ENCODE measurements at regions not wholly inside any gene's neighbourhood (a gene's known extent, or its start where the extent isn't known, plus 50 kb on each side); places are given as distances from the start of the nearest gene placed in this dataset.
"Not testable (repeated sequence)": the region's sequence is repeated elsewhere in the genome, so short reads cannot be mapped to it uniquely, and the experiment has no call there.

DNA sequence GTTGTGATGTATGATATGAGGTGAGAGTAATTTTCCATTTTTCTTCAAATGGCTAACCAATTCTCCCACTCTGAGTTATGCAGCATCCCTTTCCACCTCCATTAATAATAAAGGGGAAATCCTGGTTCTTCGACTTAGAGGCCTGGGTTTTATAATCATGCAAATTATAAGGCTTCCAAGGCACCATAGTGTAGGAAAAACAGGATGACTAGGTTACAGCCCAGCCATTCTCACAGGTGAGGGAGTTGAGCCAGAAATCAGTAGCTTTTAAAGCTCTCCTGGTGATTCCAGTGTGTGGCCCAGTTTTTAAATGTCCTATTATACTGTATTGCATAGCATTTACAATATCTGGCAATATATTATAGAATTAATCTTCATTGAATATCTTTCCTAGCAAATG, 203.1 kb downstream of the ARHGEF9 start:
- no peak overlapping the region for H3K27ac Mint-ChIP-seq
- H3K27me3 Mint-ChIP-seq: peaks cover 0 to 5% of the 10 kb centered on the region in 2 donors
- no peak overlapping the region for H3K4me3 Mint-ChIP-seq
- ATAC-seq: no peak
- no peaks in the 10 kb centered on the region for H3K36me3 Mint-ChIP-seq
- no peak for DNase-seq (ENCODE audit: low spot score)
- H3K4me1 Mint-ChIP-seq (ENCODE audit: low read depth in 2 of 2): peaks cover 0 to 6% of the 10 kb centered on the region in 2 donors
- H3K9me3 Mint-ChIP-seq: no peaks in the 10 kb centered on the region

DNA sequence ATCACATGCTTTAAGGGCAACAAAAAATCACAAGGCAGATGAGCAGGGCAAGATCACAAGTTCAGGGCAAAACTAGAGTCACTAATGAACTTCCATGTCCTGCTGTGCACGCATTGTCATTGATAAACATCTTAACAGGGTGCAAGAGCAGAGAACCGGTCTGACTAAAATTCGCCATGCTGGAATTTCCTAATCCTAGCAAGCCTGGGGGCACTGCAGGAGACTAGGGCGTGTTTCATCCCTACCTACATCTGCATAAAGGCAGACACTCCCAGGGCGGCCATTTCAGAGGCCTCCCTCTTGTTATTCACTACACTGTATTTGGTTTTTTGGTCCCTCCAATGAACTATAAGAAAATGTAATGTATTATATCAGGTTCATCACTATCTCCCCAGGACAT, 203.6 kb downstream of the ARHGEF9 start:
- Mint-ChIP-seq H3K27ac (no peak overlapping the region), H3K9me3 (no peaks in the 10 kb centered on the region)
- ATAC-seq: no peak

DNA sequence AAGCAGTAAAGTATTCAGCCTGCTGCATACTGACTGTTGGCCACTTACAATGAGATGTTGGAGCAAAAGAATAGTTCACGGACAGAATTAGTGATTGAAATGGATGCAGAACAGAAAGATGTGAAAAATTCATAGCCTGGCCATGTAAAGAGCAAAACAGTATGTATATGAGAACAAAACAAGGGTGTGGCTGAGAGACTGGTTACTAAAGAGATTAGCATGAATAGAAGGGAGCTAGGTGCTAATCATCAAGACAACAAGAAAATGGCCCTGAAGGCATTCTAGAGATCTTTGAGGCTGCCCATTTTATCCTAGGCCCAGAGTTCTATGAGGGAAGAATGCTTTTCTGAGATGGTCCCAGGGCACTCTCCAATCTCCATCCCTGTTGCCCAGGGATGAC, 208.5 kb downstream of the ARHGEF9 start:
- H3K36me3 Mint-ChIP-seq: no peaks in the 10 kb centered on the region
- ATAC-seq (no peak), DNase-seq (ENCODE audit: low spot score) (no peak)
- H3K4me1 Mint-ChIP-seq (ENCODE audit: low read depth in 2 of 2): peaks cover 3 to 6% of the 10 kb centered on the region in 2 donors
- peaks cover 4% of the 10 kb centered on the region for H3K9me3 Mint-ChIP-seq
- no peak overlapping the region for H3K4me3 Mint-ChIP-seq
- H3K27ac Mint-ChIP-seq: no peak overlapping the region
- H3K27me3 Mint-ChIP-seq: peaks cover 0 to 6% of the 10 kb centered on the region in 2 donors

More for the DNA sequence above, 203.6 kb downstream of the ARHGEF9 start:
- DNase-seq (ENCODE audit: low spot score): no peak
- peaks cover 2 to 6% of the 10 kb centered on the region in 2 donors for H3K4me1 Mint-ChIP-seq (ENCODE audit: low read depth in 2 of 2)
- no peaks in the 10 kb centered on the region for H3K36me3 Mint-ChIP-seq
- no peak overlapping the region for H3K4me3 Mint-ChIP-seq
- peaks cover 0 to 6% of the 10 kb centered on the region in 2 donors for H3K27me3 Mint-ChIP-seq

DNA sequence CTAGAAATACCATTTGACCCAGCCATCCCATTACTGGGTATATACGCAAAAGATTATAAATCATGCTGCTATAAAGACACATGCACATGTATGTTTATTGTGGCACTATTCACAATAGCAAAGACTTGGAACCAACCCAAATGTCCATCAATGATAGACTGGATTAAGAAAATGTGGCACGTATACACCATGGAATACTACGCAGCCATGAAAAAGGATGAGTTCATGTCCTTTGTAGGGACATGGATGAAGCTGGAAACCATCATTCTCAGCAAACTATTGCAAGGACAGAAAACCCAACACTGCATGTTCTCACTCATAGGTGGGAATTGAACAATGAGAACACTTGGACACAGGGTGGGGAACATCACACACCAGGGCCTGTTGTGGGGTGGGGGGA, 209.3 kb downstream of the ARHGEF9 start:
- not testable (repeated sequence) for H3K9me3 Mint-ChIP-seq; ATAC-seq; H3K27me3 Mint-ChIP-seq; H3K4me1 Mint-ChIP-seq (ENCODE audit: low read depth in 2 of 2); H3K27ac Mint-ChIP-seq; H3K36me3 Mint-ChIP-seq; DNase-seq (ENCODE audit: low spot score); H3K4me3 Mint-ChIP-seq

DNA sequence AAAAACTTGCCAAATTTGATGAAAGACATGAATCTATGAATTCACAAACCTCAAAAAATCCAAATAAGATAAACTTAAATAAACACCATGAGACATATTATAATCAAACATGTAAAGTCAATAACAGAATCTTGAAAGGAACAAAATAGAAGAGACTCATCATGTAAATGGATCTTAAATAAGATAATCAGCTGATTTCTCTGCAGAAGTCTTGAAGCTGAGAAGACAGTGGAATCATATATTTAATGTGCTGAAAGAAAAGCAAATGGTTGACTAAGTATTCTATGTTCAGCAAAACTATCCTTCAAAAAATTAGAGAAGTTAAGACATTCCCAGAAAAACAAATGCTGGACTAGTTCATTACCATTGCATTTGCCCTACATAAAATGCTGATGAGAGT, 215.7 kb upstream of the SPIN4 start:
- Mint-ChIP-seq H3K4me1 (ENCODE audit: low read depth in 2 of 2) (no peaks in the 10 kb centered on the region), H3K27ac (no peak overlapping the region), H3K36me3 (peaks cover 19% of the 10 kb centered on the region), H3K9me3 (peaks cover 4% of the 10 kb centered on the region), H3K27me3 (peaks cover 0 to 14% of the 10 kb centered on the region in 2 donors), H3K4me3 (no peak overlapping the region)
- DNase-seq (ENCODE audit: low spot score) (no peak), ATAC-seq (no peak)

DNA sequence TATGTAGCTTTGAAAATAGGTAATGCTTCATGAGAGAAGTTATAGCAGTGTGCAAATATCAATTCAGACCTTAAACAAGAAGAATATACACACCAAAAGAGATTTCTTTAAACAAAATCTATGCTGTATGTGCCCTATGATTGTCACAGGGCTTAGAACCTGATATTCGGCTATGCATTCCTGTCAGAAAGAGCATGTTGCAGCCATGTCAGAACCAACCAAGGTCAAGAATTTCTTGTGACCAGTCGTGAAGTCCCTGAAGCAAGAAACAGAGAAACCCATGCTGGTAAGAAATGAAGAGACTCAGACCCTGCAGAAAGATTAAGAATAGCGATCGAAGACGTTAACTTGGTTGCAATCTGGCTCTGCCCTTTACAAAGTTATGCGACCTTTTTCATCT, 210.3 kb upstream of the SPIN4 start:
- ATAC-seq (no peak), DNase-seq (ENCODE audit: low spot score) (no peak)
- Mint-ChIP-seq H3K4me3 (peak overlapping the region; percentile 99), H3K36me3 (peaks cover 16% of the 10 kb centered on the region), H3K27ac (peak overlapping the region; percentile 81 to 95), H3K27me3 (peaks cover 0 to 4% of the 10 kb centered on the region in 2 donors), H3K4me1 (ENCODE audit: low read depth in 2 of 2) (peaks cover 11 to 20% of the 10 kb centered on the region in 2 donors), H3K9me3 (peaks cover under 1% of the 10 kb centered on the region)

DNA sequence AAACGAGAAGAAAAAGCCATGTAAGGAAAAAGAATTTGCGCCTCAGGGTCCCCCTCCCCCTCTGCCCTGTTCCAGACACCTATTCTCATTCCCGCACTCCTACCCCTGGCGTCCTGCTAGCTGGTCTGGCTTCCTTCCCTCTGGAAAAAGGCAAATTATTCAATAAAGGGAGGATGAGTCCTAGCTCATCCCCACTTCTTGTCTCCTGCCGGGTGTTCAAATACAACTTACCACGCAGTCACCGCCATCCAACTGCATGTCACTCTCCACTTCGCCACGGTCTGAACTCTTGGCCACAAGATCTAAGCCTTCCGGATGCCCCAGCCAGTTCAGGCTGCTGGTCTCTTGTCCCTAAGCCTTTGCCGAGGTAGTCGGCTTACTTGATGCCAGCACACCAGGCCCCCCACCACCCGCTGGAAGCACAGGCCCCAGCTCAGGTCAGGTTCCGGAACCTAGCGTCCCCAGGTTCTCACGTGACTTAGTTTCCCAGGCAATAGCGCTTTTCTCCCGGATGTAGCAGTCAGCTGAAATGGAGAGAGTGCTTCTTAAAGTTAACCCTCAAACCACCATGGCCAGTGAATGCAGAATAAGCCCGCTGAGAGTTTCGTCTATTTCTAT, 209.6 kb upstream of the SPIN4 start:
- Mint-ChIP-seq H3K4me3 (peak overlapping the region; percentile 99), H3K9me3 (no peaks in the 10 kb centered on the region), H3K36me3 (peaks cover 11% of the 10 kb centered on the region), H3K4me1 (ENCODE audit: low read depth in 2 of 2) (peaks cover 12 to 22% of the 10 kb centered on the region in 2 donors), H3K27ac (peak overlapping the region; percentile 81 to 95), H3K27me3 (no peaks in the 10 kb centered on the region)
- ATAC-seq (peak; percentile 87 to 92), DNase-seq (ENCODE audit: low spot score) (peak; percentile 60)

DNA sequence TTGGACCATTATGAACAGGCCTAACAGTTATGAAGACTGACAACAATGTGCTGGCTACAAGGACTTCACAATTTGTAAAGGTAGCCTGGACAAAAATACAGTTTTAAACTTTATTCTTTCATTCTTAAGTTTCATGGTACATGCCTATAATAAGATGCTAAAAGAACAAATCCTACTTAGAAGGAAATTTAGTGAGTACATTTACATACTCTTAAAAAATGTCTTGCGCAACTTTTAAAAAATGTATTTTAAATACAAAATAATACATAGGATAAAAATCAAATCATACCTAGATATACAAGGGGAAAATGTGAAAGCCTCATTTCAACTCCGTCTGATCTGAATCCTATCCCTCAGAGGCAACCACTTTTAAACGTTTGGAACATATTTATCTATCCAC, 200.7 kb upstream of the SPIN4 start:
- Mint-ChIP-seq H3K36me3 (peaks cover 17% of the 10 kb centered on the region), H3K4me1 (ENCODE audit: low read depth in 2 of 2) (peaks cover 5 to 12% of the 10 kb centered on the region in 2 donors), H3K27ac (no peak overlapping the region), H3K9me3 (no peaks in the 10 kb centered on the region), H3K4me3 (no peak overlapping the region), H3K27me3 (no peaks in the 10 kb centered on the region)
- DNase-seq (ENCODE audit: low spot score) (no peak), ATAC-seq (no peak)

DNA sequence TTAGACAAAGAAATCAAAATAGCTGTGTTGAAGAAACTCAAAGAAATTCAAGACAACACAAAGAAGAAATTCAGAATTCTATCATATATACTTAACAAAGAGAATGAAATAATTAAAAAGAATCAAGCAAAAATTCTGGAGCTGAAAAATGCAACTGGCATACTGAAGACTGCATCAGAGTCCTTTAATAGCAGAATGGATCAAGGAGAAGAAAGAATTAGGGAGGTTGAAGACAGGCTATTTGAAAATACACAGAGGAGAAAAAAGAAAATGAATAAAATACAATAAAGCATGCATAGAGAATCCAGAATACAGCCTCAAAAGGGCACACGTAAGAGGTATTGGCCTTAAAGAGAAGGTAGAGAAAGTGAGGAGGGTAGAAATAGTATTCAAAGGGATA, 179.5 kb upstream of the SPIN4 start:
- ATAC-seq: no peak
- peaks cover 33 to 36% of the 10 kb centered on the region in 2 donors for H3K4me1 Mint-ChIP-seq (ENCODE audit: low read depth in 2 of 2)
- H3K9me3 Mint-ChIP-seq: no peaks in the 10 kb centered on the region
- no peaks in the 10 kb centered on the region for H3K27me3 Mint-ChIP-seq
- H3K36me3 Mint-ChIP-seq: peaks cover 18% of the 10 kb centered on the region
- no peak overlapping the region for H3K4me3 Mint-ChIP-seq
- H3K27ac Mint-ChIP-seq: peak overlapping the region; percentile 2 to 46
- no peak for DNase-seq (ENCODE audit: low spot score)

DNA sequence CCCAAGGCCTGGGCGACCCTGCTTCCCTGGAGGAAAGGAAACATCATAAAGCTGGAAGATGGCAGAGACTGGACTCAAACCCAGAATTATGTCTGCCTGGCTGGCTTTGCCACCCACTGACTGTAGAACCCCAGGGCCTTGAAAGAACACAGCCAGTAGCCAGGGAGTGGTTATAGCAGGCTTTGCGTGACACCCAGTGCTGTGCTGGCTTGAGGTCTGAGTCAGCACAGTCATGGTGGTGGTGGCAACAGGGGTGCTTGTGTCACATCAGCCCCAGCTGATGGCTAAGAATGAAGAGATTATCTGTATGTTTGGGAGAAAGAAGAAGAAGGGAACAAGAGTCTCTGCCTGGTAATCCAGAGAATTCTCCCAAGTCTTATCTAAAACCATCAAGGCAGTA, 178.8 kb upstream of the SPIN4 start:
- ATAC-seq: peak; percentile 79 to 81
- peaks cover 30 to 32% of the 10 kb centered on the region in 2 donors for H3K4me1 Mint-ChIP-seq (ENCODE audit: low read depth in 2 of 2)
- peak overlapping the region; percentile 32 for H3K4me3 Mint-ChIP-seq
- no peaks in the 10 kb centered on the region for H3K27me3 Mint-ChIP-seq
- DNase-seq (ENCODE audit: low spot score): no peak
- no peaks in the 10 kb centered on the region for H3K9me3 Mint-ChIP-seq
- H3K27ac Mint-ChIP-seq: peak overlapping the region; percentile 2 to 46
- H3K36me3 Mint-ChIP-seq: peaks cover 13% of the 10 kb centered on the region

DNA sequence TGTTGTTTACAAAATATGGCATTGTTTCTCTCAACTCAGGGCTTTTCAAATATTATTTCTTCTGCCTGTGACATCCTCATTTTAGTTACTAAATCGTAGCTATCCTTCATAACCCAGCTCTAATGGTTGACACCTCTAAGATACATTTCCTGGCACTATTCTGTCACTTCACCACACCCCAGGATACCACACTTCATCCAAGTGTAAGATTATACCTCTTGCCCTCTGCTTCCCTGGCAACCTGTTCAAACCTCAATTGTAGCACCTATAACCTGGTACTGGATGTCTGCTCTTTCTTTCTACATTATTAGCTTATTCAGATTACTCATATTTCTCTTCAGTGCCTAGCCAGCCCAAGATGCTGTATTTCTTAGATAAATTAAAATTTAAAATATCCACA, 175.7 kb upstream of the SPIN4 start:
- Mint-ChIP-seq H3K4me3 (peak overlapping the region; percentile 71), H3K27ac (peak overlapping the region; percentile 11 to 67), H3K9me3 (no peaks in the 10 kb centered on the region), H3K27me3 (no peaks in the 10 kb centered on the region), H3K4me1 (ENCODE audit: low read depth in 2 of 2) (peaks cover 23 to 29% of the 10 kb centered on the region in 2 donors), H3K36me3 (peaks cover 12% of the 10 kb centered on the region)
- ATAC-seq: peak in 1 of 2 donors; percentile 61
- DNase-seq (ENCODE audit: low spot score): no peak

DNA sequence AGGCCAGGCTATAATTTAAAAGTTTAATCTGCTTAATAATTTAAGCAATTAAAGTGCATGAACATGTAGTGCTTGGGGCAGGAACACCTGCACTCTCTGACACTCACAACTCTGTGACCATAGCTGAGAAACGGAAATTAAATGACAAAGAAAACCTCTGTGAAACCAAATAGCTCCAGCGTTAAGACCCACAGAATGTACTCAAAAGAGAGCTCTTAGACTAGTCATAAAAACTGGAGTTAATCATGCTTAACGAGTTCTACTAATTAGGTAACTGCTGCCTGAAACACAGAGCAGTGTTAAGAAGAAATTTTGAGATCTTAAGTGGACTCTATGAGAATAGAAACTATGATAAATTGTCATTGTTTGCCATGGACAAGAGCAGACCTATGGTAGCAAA, 174.4 kb upstream of the SPIN4 start:
- Mint-ChIP-seq H3K4me3 (peak overlapping the region; percentile 51), H3K4me1 (ENCODE audit: low read depth in 2 of 2) (peaks cover 20 to 39% of the 10 kb centered on the region in 2 donors), H3K27ac (peak overlapping the region; percentile 11 to 67), H3K9me3 (no peaks in the 10 kb centered on the region), H3K27me3 (no peaks in the 10 kb centered on the region), H3K36me3 (peaks cover 9% of the 10 kb centered on the region)
- ATAC-seq (peak in 1 of 2 donors; percentile 68), DNase-seq (ENCODE audit: low spot score) (no peak)

DNA sequence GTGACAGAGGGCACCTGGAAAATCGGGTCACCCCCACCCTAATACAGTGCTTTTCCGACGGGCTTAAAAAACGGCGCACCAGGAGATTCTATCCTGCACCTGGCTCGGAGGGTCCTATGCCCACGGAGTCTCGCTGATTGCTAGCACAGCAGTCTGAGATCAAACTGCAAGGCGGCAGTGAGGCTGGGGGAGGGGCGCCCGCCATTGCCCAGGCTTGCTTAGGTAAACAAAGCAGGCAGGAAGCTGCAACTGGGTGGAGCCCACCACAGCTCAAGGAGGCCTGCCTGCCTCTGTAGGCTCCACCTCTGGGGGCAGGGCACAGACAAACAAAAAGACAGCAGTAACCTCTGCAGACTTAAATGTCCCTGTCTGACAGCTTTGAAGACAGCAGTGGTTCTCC, 168.2 kb upstream of the SPIN4 start:
- H3K4me1 Mint-ChIP-seq (ENCODE audit: low read depth in 2 of 2): peaks cover 5 to 16% of the 10 kb centered on the region in 2 donors
- H3K9me3 Mint-ChIP-seq; H3K4me3 Mint-ChIP-seq; ATAC-seq; H3K27ac Mint-ChIP-seq; DNase-seq (ENCODE audit: low spot score); H3K36me3 Mint-ChIP-seq; H3K27me3 Mint-ChIP-seq: not testable (repeated sequence)

DNA sequence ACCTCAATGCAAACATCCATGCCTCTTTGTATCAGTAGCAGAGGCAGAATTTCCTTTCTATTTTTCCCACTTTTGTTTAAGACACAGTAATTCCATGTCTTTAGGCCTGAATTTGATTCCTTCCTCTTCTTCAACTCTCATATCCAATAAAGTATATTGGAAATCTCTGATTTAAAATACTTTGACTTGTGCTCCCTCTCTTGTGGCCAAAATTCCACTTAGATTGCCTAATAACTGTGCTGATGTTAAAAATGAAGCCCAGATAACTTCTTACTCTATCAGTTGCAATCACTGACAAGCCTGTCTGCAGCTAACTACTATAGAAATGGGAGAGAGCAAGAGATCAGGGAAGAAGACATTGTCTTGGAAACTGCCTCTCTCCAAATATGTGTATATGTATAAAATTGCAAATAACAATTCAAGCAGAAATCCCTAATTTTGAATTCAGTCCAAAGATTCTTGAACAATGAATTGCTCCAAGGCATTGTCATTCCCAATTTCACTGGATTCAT, 163.5 kb upstream of the SPIN4 start:
- Mint-ChIP-seq H3K4me1 (ENCODE audit: low read depth in 2 of 2) (peaks cover 8 to 11% of the 10 kb centered on the region in 2 donors), H3K9me3 (no peaks in the 10 kb centered on the region), H3K36me3 (no peaks in the 10 kb centered on the region), H3K4me3 (no peak overlapping the region), H3K27ac (no peak overlapping the region), H3K27me3 (no peaks in the 10 kb centered on the region)
- no peak for DNase-seq (ENCODE audit: low spot score)
- ATAC-seq: no peak

All from natural killer cell treated with Interleukin-12 subunit alpha and Interleukin-12 subunit beta and Interleukin-15 and Interleukin-18, amount 100 ng/mL, for 72 hours (primary cell).